Lower leg skin (tissue), 4 donors: ENCODE measurements at regions not wholly inside any gene's neighbourhood (a gene's known extent, or its start where the extent isn't known, plus 50 kb on each side); places are given as distances from the start of the nearest gene placed in this dataset.

ENCODE experiments used
- DNase-seq, 2 donors: peaks; one replicate each; pipeline ENCODE4 v3.0.0-alpha.2; 2019; ENCODE audit warnings: low spot score in 2 of 2
- H3K4me3 ChIP-seq: fragments of 200-600 bp; sonication (generic); 2 replicates; pipeline ENCODE4 v1.5.1; 2017; ENCODE audit warnings: mild to moderate bottlenecking, low read depth; ENCODE audit not compliant: poor library complexity, severe bottlenecking
- CTCF ChIP-seq, 3 donors: fragments of 450-650 bp; IDR thresholded peaks; one replicate each; pipeline ENCODE4 v1.5.1; 2016; ENCODE audit warnings: antibody characterized with exemption in 3 of 3, mild to moderate bottlenecking in 3 of 3, moderate library complexity in 2 of 3
- POLR2A ChIP-seq, 2 donors: fragments of 450-650 bp; IDR thresholded peaks; one replicate each; pipeline ENCODE4 v1.6.1; 2016 to 2017; ENCODE audit warnings: antibody characterized with exemption in 2 of 2, mild to moderate bottlenecking in 1 of 2, moderate library complexity in 1 of 2
- WGBS, 2 donors: methylation state at CpG; one replicate each; pipeline ENCODE4 v1.1.5; 2018; 5-methylcytosine and 5-hydroxymethylcytosine counted together
- intact Hi-C: fragments of 100-400 bp; cut with DNase I; formaldehyde crosslinking; loops from one replicate; pipeline ENCODE4 v1.15.0; 2023; ENCODE audit warnings: low total_unique reads

GRCh38 chr2:16561251-16561650 is 104.4 kb downstream of the CYRIA start:
- no peak for DNase-seq
- intact Hi-C loops: no loop called here
- WGBS, 2 donors: 91 to 93% methylated on average over 6 of the region's 6 CpGs
- H3K4me3 ChIP-seq: no peak overlapping the region
- TF ChIP-seq CTCF (IDR thresholded peaks at IDR 0.05): no peak

GRCh38 chr2:16559278-16560067 is 106.2 kb downstream of the CYRIA start:
- no peak for TF ChIP-seq POLR2A (IDR thresholded peaks at IDR 0.05)
- no peak for DNase-seq
- WGBS, 2 donors: 91% methylated on average over 7 of the region's 7 CpGs
- H3K4me3 ChIP-seq: no peak overlapping the region
- intact Hi-C loops: no loop called here

GRCh38 chr2:16554060-16554583 is 111.5 kb downstream of the CYRIA start:
- TF ChIP-seq CTCF (IDR thresholded peaks at IDR 0.05) (no peak), POLR2A (IDR thresholded peaks at IDR 0.05) (no peak)
- no peak overlapping the region for H3K4me3 ChIP-seq
- intact Hi-C loops: no loop called here

GRCh38 chr2:16553226-16553625 is 112.4 kb downstream of the CYRIA start:
- no peak for TF ChIP-seq POLR2A (IDR thresholded peaks at IDR 0.05)
- TF ChIP-seq CTCF (IDR thresholded peaks at IDR 0.05): no peak
- intact Hi-C loops: no loop called here
- no peak overlapping the region for H3K4me3 ChIP-seq
- peak in 1 of 2 donors; percentile 14 for DNase-seq
- 55 to 69% methylated on average over 4 of the region's 4 CpGs for WGBS, 2 donors

More at GRCh38 chr2:16554060-16554583, 111.5 kb downstream of the CYRIA start:
- DNase-seq: no peak

GRCh38 chr2:16552202-16552601 is 113.4 kb downstream of the CYRIA start:
- DNase-seq: no peak
- intact Hi-C loops: no loop called here
- TF ChIP-seq POLR2A (IDR thresholded peaks at IDR 0.05) (no peak), CTCF (IDR thresholded peaks at IDR 0.05) (no peak)
- no peak overlapping the region for H3K4me3 ChIP-seq
- WGBS, 2 donors: 55 to 65% methylated on average over 4 of the region's 4 CpGs

- 42 to 73% methylated on average over 2 of the region's 2 CpGs for WGBS, 2 donors
- no peak for DNase-seq
- intact Hi-C loops: no loop called here
- TF ChIP-seq POLR2A (IDR thresholded peaks at IDR 0.05) (no peak), CTCF (IDR thresholded peaks at IDR 0.05) (no peak)
- no peak overlapping the region for H3K4me3 ChIP-seq
Observed at GRCh38 chr2:16548036-16548435, 117.6 kb downstream of the CYRIA start.
